HUES48 (cell line): ENCODE measurements at regions not wholly inside any gene's neighbourhood (a gene's known extent, or its start where the extent isn't known, plus 50 kb on each side); places are given as distances from the start of the nearest gene placed in this dataset.

Source experiments
- H3K27ac ChIP-seq: one replicate; pipeline ENCODE4 v1.7.0; 2013; ENCODE audit warnings: low read depth, low read length, inconsistent platforms
- H3K27me3 ChIP-seq: 2 replicates; pipeline ENCODE4 v1.6.1; 2013; ENCODE audit warnings: mild to moderate bottlenecking, low read length; ENCODE audit not compliant: control insufficient read depth, insufficient read depth
- H3K36me3 ChIP-seq: 2 replicates; pipeline ENCODE4 v1.6.1; 2013; ENCODE audit warnings: low read length; ENCODE audit not compliant: control insufficient read depth, insufficient read depth
- H3K4me1 ChIP-seq: 2 replicates; pipeline ENCODE4 v1.6.1; 2013; ENCODE audit warnings: mild to moderate bottlenecking, low read length; ENCODE audit not compliant: control insufficient read depth, insufficient read depth
- H3K4me3 ChIP-seq: 2 replicates; pipeline ENCODE4 v1.5.1; 2013; ENCODE audit warnings: mild to moderate bottlenecking, low read depth, low read length
- H3K9ac ChIP-seq: 2 replicates; pipeline ENCODE4 v1.6.1; 2013; ENCODE audit warnings: mild to moderate bottlenecking, low read depth, low read length, moderate library complexity
- H3K9me3 ChIP-seq: 2 replicates; pipeline ENCODE4 v1.6.1; 2013; ENCODE audit warnings: low read length; ENCODE audit not compliant: control insufficient read depth, insufficient read depth

DNA sequence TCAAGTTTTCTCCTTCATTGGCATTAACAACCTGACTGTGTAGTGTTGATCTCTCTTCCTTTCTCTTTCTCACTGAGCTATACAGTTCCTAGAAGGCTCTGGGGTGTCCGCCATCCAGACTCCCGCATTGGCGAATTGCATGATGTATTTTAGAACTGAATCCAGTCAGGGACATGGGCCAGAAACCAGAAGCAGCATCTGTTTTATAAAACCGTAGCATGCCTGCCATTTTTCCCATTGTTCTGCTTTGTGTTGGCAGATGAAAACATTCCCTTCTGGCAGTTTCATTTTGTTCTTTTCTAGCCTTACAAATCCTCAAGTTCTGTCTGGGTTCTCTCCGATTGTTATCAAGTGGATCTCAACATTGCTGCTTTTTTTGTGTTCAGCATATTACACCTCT is 268.3 kb upstream of the SEL1L start:
- H3K27ac ChIP-seq: no peak overlapping the region
- no peaks in the 10 kb centered on the region for H3K9me3 ChIP-seq
- no peak overlapping the region for H3K4me3 ChIP-seq
- H3K27me3 ChIP-seq: no peaks in the 10 kb centered on the region
- no peaks in the 10 kb centered on the region for H3K36me3 ChIP-seq
- H3K4me1 ChIP-seq: no peaks in the 10 kb centered on the region
- H3K9ac ChIP-seq: no peak overlapping the region

DNA sequence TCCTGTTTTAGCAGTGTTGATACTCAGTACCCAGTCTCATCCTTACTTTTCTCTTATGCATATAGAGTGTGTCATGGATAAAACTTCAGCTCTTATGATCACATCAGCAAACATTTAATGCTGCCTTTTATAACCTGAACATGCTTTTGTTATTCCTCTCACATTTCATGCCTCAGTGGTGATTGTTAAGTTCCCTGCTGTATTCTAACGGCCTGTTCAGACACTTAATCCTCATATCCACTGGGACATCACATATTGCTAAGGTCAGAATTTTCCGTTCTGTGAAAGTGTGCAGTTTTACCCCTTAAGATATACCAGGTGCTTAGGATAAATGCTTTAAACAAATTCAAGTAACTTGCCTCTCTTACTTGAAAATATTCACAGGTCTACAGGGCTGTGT is 268.7 kb upstream of the SEL1L start:
- H3K9ac ChIP-seq: no peak overlapping the region
- no peaks in the 10 kb centered on the region for H3K36me3 ChIP-seq
- H3K4me3 ChIP-seq: no peak overlapping the region
- H3K9me3 ChIP-seq: no peaks in the 10 kb centered on the region
- H3K27ac ChIP-seq: no peak overlapping the region
- no peaks in the 10 kb centered on the region for H3K27me3 ChIP-seq
- H3K4me1 ChIP-seq: no peaks in the 10 kb centered on the region

DNA sequence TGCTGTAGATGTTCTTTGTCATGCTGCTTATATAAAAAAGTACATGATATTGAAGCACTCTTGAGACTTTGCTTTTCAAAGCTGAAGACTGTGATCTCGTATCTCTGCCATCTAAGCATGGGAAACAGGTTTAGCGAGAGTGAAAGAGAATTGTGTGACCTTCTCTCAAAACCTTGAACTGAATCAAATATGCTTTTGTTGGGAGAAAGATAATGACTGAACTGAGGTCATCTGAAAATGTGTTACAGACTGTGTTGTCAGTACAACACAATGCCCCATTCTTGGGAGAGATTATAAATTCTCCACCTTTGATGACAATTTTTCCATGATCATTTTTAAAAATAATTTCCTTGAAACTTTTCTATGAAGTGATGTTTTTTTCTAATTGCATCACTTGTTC is 272.1 kb upstream of the SEL1L start:
- H3K27me3 ChIP-seq: no peaks in the 10 kb centered on the region
- no peaks in the 10 kb centered on the region for H3K36me3 ChIP-seq
- no peak overlapping the region for H3K9ac ChIP-seq
- H3K27ac ChIP-seq: no peak overlapping the region
- H3K9me3 ChIP-seq: no peaks in the 10 kb centered on the region
- no peaks in the 10 kb centered on the region for H3K4me1 ChIP-seq
- H3K4me3 ChIP-seq: no peak overlapping the region

DNA sequence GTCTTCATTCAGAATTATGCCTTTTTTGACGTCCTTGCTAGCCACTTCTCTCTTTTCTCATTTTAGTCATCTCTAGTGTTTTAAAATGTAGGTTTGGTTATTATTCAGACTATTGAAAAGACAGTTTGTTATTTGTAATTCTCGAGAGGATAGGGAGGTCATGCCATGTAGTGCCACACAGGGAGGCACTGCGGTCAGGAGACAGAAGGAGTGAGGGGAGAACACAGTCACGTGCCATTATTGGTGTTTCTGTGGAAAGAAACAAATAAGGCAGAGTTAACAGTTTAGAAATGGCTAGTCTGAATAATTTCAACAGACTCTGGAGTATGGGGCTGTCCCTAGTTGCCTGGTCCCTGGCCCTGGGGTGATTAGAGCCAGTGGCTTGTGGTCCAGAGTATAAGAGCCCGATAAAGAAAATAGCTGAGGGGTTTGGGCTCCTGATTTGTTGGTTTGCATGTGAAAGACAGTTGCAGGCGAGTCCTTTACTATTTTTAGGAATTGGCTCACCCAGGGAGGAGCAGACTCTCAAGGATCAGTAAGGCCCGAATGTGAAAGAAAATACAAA is 278.1 kb upstream of the SEL1L start:
- Histone ChIP-seq H3K9ac (no peak overlapping the region), H3K9me3 (no peaks in the 10 kb centered on the region), H3K27me3 (no peaks in the 10 kb centered on the region), H3K4me3 (no peak overlapping the region; the same call in 1 of the 2 replicates), H3K36me3 (no peaks in the 10 kb centered on the region), H3K4me1 (peaks cover 19% of the 10 kb centered on the region), H3K27ac (no peak overlapping the region)

DNA sequence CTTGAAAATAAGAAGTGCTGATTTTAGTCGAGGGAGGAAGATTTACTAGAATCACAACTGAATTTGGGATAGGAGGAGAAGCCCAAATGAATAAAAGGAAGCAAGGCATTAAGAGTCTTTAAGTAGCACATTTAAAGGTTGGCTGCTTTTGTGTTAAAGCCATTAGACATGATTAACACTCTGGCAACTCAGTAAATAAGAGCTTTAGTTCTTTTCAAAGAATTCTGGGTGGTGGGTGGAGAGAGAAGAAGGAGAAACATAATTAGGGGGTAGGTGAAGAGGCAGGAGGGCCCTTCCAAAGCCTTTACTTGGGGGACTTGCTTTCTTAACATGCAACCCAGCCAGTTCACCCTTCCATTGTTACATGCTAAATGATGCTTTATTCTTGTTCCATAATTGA is 284.6 kb upstream of the SEL1L start:
- Histone ChIP-seq H3K36me3 (no peaks in the 10 kb centered on the region), H3K27me3 (no peaks in the 10 kb centered on the region), H3K9me3 (0 out of 2 replicates have a peak, but pooled peaks cover 3% of the 10 kb centered on the region), H3K9ac (no peak overlapping the region), H3K4me1 (peaks cover 12% of the 10 kb centered on the region; the same call in 1 of the 2 replicates), H3K4me3 (no peak overlapping the region), H3K27ac (no peak overlapping the region)

DNA sequence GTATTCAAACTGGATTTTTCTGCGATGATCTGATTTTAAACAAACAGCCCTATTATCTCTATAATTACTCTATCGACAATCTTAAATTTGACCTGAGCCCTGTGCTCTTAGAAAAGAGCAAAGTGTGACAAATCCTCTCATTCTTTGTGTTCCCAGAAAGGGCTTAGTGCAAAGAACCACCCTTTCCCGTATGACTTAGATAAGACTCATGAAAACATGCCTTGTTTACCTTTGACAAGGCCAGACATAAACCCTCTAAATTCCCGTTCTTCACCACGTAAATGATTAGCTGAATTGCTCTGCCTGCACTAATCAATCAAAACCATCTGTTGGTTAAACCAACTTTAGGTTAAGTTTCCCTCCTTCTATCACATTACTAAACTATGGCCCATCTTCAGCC is 285.7 kb upstream of the SEL1L start:
- H3K27ac ChIP-seq: no peak overlapping the region
- no peaks in the 10 kb centered on the region for H3K36me3 ChIP-seq
- no peaks in the 10 kb centered on the region for H3K27me3 ChIP-seq
- no peak overlapping the region for H3K9ac ChIP-seq
- peaks cover 7% of the 10 kb centered on the region; the same call in 1 of the 2 replicates for H3K4me1 ChIP-seq
- 0 out of 2 replicates have a peak, but pooled peaks cover 3% of the 10 kb centered on the region for H3K9me3 ChIP-seq
- H3K4me3 ChIP-seq: no peak overlapping the region

DNA sequence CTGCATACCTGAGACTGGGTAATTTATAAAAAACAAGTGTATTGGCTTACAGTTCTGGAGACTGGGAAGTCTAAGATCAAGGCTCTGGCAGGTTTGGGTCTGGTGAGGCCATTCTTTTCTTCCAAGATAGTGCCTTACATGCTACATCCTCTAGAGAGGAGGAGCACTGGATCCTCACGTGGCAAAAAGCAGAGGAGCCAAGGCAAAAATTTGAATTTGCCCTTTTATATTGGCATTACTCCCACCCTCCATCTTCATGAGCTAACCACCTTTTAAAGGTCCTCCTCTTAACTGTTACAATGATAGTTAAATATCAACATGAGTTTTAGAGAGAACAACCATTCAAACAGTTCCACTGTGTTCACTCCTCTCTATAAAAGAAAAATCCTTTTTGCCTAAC is 286.3 kb upstream of the SEL1L start:
- no peak overlapping the region for H3K27ac ChIP-seq
- no peaks in the 10 kb centered on the region for H3K36me3 ChIP-seq
- no peak overlapping the region for H3K4me3 ChIP-seq
- peaks cover 7% of the 10 kb centered on the region; the same call in 1 of the 2 replicates for H3K4me1 ChIP-seq
- H3K9me3 ChIP-seq: 0 out of 2 replicates have a peak, but pooled peaks cover 3% of the 10 kb centered on the region
- no peaks in the 10 kb centered on the region for H3K27me3 ChIP-seq
- H3K9ac ChIP-seq: no peak overlapping the region

DNA sequence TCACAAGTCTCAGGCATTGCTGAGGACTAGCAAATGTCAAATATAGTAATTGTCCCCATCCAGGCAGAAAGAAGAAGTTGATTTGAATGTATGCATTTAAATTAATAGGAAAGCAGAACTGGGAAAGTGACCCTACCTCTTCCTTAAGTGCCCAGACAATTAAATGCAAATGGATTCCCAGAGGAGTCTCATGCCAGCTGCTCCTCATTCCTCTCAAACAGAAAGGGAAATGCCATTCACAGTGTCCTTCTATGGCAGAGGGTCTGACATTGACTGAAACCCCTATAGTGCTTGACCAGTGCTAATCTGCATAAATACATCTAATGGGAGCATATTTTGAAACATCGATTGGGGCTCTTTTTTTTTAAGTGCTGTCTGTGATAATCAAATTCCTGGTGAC is 292.4 kb upstream of the SEL1L start:
- 0 out of 2 replicates have a peak, but pooled peaks cover 3% of the 10 kb centered on the region for H3K9me3 ChIP-seq
- no peak overlapping the region for H3K9ac ChIP-seq
- peaks cover 8% of the 10 kb centered on the region for H3K4me1 ChIP-seq
- no peak overlapping the region for H3K4me3 ChIP-seq
- no peaks in the 10 kb centered on the region for H3K36me3 ChIP-seq
- H3K27me3 ChIP-seq: no peaks in the 10 kb centered on the region
- H3K27ac ChIP-seq: no peak overlapping the region

DNA sequence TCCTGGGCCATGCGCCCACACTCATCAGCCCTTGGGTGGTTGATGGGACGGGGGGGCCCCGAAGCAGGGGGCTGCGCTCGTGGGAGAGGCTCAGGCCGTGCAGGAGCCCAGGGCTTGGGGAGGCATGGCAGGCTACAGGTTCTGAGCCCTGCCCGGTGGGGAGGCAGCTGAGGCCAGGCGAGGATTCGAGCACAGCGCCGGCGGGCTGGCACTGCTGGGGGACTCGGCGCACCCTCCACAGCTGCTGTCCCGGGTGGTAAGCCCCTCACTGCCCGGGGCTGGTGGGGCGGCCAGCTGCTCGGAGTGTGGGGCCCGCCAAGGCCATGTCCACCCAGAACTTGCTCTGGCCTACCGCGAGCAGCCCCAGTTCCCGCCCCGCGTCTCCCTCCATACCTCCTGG is 295.8 kb upstream of the SEL1L start:
- Histone ChIP-seq H3K4me1 (peaks cover 8% of the 10 kb centered on the region), H3K9me3 (no peaks in the 10 kb centered on the region)

DNA sequence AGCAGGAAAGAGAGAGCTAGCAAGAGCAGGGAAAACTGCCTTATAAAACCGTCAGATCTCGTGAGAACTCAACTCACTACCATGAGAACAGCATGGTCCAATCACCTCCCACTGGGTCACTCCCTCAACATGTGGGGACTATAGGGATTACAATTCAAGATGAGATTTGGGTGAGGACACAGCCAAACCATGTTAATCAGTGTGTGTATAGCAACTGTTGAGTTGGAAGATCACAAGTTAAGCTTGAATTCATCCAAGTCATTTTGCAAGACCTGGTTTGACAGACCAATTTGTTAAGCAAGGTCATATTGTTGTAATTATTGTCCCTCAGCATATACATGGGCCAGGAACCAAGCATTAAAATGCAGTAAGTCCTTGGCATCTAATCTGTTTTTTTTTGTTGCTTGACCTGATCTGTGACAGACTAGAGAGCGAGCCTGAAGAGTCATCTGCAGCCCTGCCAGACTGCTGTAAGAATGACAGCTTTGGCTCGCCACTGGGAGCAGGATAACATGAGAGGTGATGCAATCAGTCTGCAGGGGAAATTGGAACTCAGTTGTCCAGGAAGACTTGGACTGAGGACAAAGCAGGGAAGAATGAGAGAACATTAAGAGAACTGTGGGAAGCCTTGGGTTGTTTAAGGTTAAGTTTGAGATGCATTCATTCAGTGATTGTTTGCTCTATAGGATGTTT is 297.6 kb upstream of the SEL1L start:
- Histone ChIP-seq H3K4me3 (no peak overlapping the region), H3K27ac (no peak overlapping the region), H3K9me3 (peaks cover 6% of the 10 kb centered on the region; the same call in 1 of the 2 replicates), H3K4me1 (peaks cover 2% of the 10 kb centered on the region; the same call in 1 of the 2 replicates), H3K9ac (no peak overlapping the region), H3K36me3 (no peaks in the 10 kb centered on the region), H3K27me3 (no peaks in the 10 kb centered on the region)

More for the DNA sequence above, 295.8 kb upstream of the SEL1L start:
- no peak overlapping the region for H3K27ac ChIP-seq
- H3K4me3 ChIP-seq: no peak overlapping the region
- no peaks in the 10 kb centered on the region for H3K36me3 ChIP-seq
- H3K9ac ChIP-seq: no peak overlapping the region
- no peaks in the 10 kb centered on the region for H3K27me3 ChIP-seq

DNA sequence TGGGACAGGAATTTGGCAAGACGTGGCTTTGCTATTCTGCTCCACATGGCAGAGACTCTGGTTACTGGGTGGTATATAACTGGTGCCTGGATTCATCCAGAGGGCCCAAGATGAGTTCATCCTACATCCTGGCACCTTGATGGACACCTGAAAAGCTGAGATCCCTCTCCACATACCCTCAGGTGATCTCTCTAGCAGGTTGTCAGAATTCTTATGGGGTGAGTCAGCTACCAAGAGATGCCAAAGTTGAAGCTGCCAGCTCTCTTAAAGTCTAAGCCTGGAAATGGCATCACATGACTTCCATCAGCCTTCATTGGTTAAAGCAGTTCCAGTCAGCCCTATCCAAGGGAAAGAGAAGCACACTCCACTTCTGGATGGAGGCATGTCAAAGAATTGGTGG is 300.7 kb upstream of the SEL1L start:
- no peaks in the 10 kb centered on the region for H3K4me1 ChIP-seq
- H3K27ac ChIP-seq: no peak overlapping the region
- H3K4me3 ChIP-seq: no peak overlapping the region
- no peaks in the 10 kb centered on the region for H3K36me3 ChIP-seq
- H3K9ac ChIP-seq: no peak overlapping the region
- H3K9me3 ChIP-seq: peaks cover 17% of the 10 kb centered on the region; the same call in 1 of the 2 replicates
- H3K27me3 ChIP-seq: no peaks in the 10 kb centered on the region
